Immature natural killer cell (primary cell): ENCODE measurements at regions not wholly inside any gene's neighbourhood (a gene's known extent, or its start where the extent isn't known, plus 50 kb on each side); places are given as distances from the start of the nearest gene placed in this dataset.

Experiments used
- DNase-seq, 3 donors: peaks; one replicate each; pipeline ENCODE4 v3.0.0; 2022; ENCODE audit warnings: mixed read lengths in 1 of 3
- H3K27ac Mint-ChIP-seq, 6 donors: one replicate each; pipeline ENCODE4 v1.8.0; 2020; ENCODE audit warnings: mixed read lengths in 6 of 6, mild to moderate bottlenecking in 5 of 6, inconsistent platforms in 4 of 6, moderate library complexity in 3 of 6
- H3K27me3 Mint-ChIP-seq, 3 donors: one replicate each; pipeline ENCODE4 v1.8.0; 2020 to 2021; ENCODE audit warnings: low read depth in 3 of 3, mild to moderate bottlenecking in 3 of 3, mixed read lengths in 3 of 3, moderate library complexity in 3 of 3, inconsistent platforms in 1 of 3
- H3K36me3 Mint-ChIP-seq, 3 donors: one replicate each; pipeline ENCODE4 v1.8.0; 2020; ENCODE audit warnings: mixed read lengths in 3 of 3, inconsistent platforms in 2 of 3, mild to moderate bottlenecking in 2 of 3
- H3K4me1 Mint-ChIP-seq, 2 donors: one replicate each; pipeline ENCODE4 v1.8.0; 2020; ENCODE audit warnings: inconsistent platforms in 2 of 2, mild to moderate bottlenecking in 2 of 2, mixed read lengths in 2 of 2, moderate library complexity in 1 of 2
- H3K4me3 Mint-ChIP-seq, 5 donors: one replicate each; pipeline ENCODE4 v1.8.0; 2020; ENCODE audit warnings: mild to moderate bottlenecking in 5 of 5, mixed read lengths in 5 of 5, inconsistent platforms in 3 of 5, moderate library complexity in 3 of 5
- H3K9me3 Mint-ChIP-seq, 6 donors: one replicate each; pipeline ENCODE4 v1.8.0; 2020; ENCODE audit warnings: mild to moderate bottlenecking in 6 of 6, mixed read lengths in 6 of 6, inconsistent platforms in 4 of 6, moderate library complexity in 3 of 6

GRCh38 chr3:30342318-30343060, 263.9 kb upstream of the TGFBR2 start:
- Mint-ChIP-seq H3K9me3 (no peaks in the 10 kb centered on the region), H3K4me3 (no peak overlapping the region), H3K36me3 (peaks cover 0 to 3% (median 0%) of the 10 kb centered on the region in 3 donors), H3K27me3 (peaks cover 0 to 6% (median 2%) of the 10 kb centered on the region in 3 donors), H3K4me1 (peaks cover 2 to 4% of the 10 kb centered on the region in 2 donors), H3K27ac (no peak overlapping the region)
- DNase-seq = no peak

DNA sequence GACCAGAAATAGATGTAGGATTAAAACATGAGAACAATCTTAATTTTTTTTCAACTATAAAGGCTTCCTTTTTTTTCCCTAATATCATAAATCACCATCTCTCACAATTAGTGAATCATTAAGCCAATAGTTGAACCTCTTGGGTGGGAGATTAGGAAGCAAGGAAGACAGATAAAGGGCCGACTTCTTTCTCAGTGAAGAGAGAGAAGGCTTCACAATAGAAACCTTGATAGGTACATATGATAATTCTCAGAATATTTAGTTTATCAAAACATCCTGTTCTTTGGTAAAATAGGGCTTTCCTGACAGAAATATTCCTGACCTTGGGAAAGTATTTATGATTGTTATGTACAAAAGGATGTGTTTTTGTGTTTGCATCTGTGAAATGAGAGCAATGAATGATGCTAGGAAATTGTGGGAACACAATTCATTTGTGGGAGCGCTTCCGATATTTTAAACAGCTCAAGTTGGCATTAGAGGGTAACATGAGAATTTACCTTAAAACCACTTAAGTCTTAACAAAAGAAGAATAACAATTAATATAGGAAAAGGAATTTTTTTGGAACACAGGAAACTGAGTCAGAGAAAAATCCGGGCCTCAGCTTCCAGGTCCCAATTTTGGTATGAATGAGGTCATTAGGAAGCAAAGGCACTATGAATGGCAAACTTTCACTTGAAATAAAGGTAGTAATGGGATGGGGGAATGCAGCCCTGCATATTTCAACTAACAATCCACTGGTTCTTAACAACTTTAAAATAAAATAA, 263.2 kb upstream of the TGFBR2 start:
- H3K36me3 Mint-ChIP-seq = peaks cover 0 to 4% (median 0%) of the 10 kb centered on the region in 3 donors
- no peak for DNase-seq
- no peaks in the 10 kb centered on the region for H3K9me3 Mint-ChIP-seq
- no peak overlapping the region for H3K4me3 Mint-ChIP-seq
- H3K27me3 Mint-ChIP-seq = peaks cover 0 to 4% (median 3%) of the 10 kb centered on the region in 3 donors
- no peak overlapping the region for H3K27ac Mint-ChIP-seq
- peaks cover 9 to 10% of the 10 kb centered on the region in 2 donors for H3K4me1 Mint-ChIP-seq

DNA sequence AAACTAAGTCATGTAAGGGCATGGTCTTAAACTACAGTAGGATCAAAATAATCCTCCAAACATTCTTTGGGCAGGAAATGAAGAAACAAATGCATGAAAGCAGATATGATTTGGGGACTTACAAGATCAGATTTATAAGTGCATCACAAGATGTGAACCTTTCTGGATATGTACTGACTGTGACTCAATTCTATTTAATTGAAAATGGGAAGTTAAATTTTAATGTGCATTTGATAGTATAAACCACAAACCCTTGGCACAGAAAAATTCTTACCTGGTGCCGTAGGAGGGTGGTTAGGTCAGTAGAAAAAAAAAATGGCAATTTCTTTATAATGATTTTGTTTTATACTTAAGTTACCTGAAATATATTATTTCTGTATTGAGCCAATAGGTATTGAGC, 262.5 kb upstream of the TGFBR2 start:
- Mint-ChIP-seq H3K27ac (no peak overlapping the region), H3K9me3 (no peaks in the 10 kb centered on the region), H3K4me1 (peaks cover 11 to 12% of the 10 kb centered on the region in 2 donors), H3K27me3 (peaks cover 0 to 5% (median 3%) of the 10 kb centered on the region in 3 donors), H3K4me3 (no peak overlapping the region), H3K36me3 (peaks cover 0 to 4% (median 0%) of the 10 kb centered on the region in 3 donors)
- no peak for DNase-seq

DNA sequence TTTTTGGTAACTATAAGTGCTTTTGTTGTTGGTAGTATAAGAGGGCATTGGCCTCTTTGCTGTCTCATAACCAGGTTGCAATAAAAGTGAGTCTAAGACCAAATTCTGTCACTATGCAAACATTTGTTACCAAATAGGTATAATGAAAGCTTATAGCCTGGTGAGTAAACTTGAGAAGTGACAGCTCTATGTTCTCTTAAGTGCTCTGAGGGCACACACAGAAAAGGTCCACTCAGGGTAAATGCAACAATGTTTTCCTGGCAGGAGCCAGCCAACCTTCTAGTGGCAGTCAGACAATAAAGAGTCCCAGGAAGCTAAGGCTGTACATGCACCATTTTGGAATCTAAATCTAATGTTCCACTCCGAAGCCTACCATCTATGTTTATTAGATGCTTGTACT, 262.1 kb upstream of the TGFBR2 start:
- peaks cover 0 to 5% (median 3%) of the 10 kb centered on the region in 3 donors for H3K27me3 Mint-ChIP-seq
- H3K4me1 Mint-ChIP-seq = peaks cover 11 to 12% of the 10 kb centered on the region in 2 donors
- H3K27ac Mint-ChIP-seq = no peak overlapping the region
- no peak for DNase-seq
- H3K36me3 Mint-ChIP-seq = peaks cover 0 to 4% (median 0%) of the 10 kb centered on the region in 3 donors
- H3K4me3 Mint-ChIP-seq = no peak overlapping the region
- no peaks in the 10 kb centered on the region for H3K9me3 Mint-ChIP-seq

DNA sequence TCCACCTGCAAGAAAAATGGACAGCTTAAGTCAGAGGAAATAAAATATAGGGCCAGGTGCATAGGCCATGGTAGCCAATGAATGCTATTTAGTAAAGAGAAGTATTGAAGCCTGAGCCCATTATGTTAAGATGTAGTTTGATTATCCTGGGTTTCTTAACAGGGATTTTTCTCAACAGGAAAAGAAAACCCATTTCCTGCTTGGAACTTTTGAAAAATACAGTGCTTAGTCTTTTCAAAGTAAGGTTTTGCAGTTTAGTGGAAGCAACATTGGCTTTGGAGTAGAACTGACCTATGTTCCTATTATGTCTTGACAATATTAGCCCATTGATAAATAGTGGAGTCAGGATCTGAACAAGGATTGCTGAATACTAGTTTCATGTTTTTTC, 259.5 kb upstream of the TGFBR2 start:
- DNase-seq = no peak
- Mint-ChIP-seq H3K36me3 (peaks cover 0 to 6% (median 0%) of the 10 kb centered on the region in 3 donors), H3K4me1 (peaks cover 14 to 15% of the 10 kb centered on the region in 2 donors), H3K27me3 (peaks cover 2 to 5% (median 3%) of the 10 kb centered on the region in 3 donors), H3K9me3 (no peaks in the 10 kb centered on the region), H3K4me3 (no peak overlapping the region), H3K27ac (no peak overlapping the region)

GRCh38 chr3:30347679-30348216, 258.7 kb upstream of the TGFBR2 start:
- Mint-ChIP-seq H3K36me3 (peaks cover 0 to 8% (median 0%) of the 10 kb centered on the region in 3 donors), H3K4me1 (peaks cover 19 to 22% of the 10 kb centered on the region in 2 donors), H3K27me3 (peaks cover 2 to 7% (median 3%) of the 10 kb centered on the region in 3 donors), H3K9me3 (no peaks in the 10 kb centered on the region), H3K4me3 (no peak overlapping the region), H3K27ac (no peak overlapping the region)
- DNase-seq = no peak

- DNase-seq = no peak
- no peak overlapping the region for H3K4me3 Mint-ChIP-seq
- peaks cover 33 to 40% of the 10 kb centered on the region in 2 donors for H3K4me1 Mint-ChIP-seq
- H3K36me3 Mint-ChIP-seq = peaks cover 0 to 8% (median 0%) of the 10 kb centered on the region in 3 donors
- H3K27me3 Mint-ChIP-seq = peaks cover 4 to 9% (median 5%) of the 10 kb centered on the region in 3 donors
- H3K27ac Mint-ChIP-seq = no peak overlapping the region
- H3K9me3 Mint-ChIP-seq = no peaks in the 10 kb centered on the region
Measured at GRCh38 chr3:30349507-30349906, 256.9 kb upstream of the TGFBR2 start.

DNA sequence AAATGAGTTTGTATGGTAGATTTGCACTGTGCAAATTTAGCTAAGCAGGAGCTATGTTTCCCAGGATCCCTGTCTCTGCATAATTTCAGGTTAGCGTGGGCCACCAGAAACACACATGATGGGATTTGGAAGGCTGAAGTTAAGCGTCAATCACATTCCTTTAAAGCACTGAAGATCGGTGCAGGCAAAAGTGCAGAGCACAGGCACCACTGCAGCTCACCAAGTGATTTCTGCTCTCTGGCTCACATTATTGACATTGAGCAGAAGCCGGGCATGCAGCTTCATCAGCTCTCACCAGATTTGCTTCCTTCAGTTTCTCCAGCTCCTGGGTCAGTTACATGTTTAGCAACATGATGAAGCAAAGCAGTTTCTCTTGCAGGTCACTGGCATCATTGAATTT, 256.4 kb upstream of the TGFBR2 start:
- Mint-ChIP-seq H3K36me3 (peaks cover 0 to 8% (median 0%) of the 10 kb centered on the region in 3 donors), H3K27me3 (peaks cover 4 to 9% (median 5%) of the 10 kb centered on the region in 3 donors), H3K9me3 (no peaks in the 10 kb centered on the region), H3K27ac (no peak overlapping the region), H3K4me3 (no peak overlapping the region), H3K4me1 (peaks cover 38 to 45% of the 10 kb centered on the region in 2 donors)
- DNase-seq = no peak

DNA sequence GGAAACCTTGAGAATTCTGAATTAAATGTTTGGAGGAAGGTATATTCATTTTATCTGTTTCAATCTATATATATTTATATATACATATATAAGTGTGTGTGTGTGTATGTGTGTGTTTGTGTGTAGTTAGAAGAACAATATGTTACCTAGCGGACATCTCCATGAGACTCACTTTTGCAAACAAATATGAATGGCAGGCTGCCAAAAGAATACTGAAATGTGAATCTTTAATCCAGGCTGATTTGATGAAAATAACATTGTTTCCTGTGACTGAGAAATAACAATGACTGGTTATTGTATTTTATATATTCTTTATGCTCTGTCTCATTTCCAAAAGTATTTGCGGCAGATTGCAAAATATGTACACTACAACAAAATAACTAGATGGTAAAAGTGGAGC, 255.5 kb upstream of the TGFBR2 start:
- H3K27me3 Mint-ChIP-seq = peaks cover 4 to 9% (median 5%) of the 10 kb centered on the region in 3 donors
- no peak for DNase-seq
- H3K4me3 Mint-ChIP-seq = no peak overlapping the region
- H3K27ac Mint-ChIP-seq = no peak overlapping the region
- H3K9me3 Mint-ChIP-seq = no peaks in the 10 kb centered on the region
- peaks cover 0 to 8% (median 0%) of the 10 kb centered on the region in 3 donors for H3K36me3 Mint-ChIP-seq
- H3K4me1 Mint-ChIP-seq = peaks cover 47 to 54% of the 10 kb centered on the region in 2 donors

- Mint-ChIP-seq H3K9me3 (no peaks in the 10 kb centered on the region), H3K4me3 (peak overlapping the region in 3 of 5 donors; percentile 26 to 50 (median 50)), H3K27ac (no peak overlapping the region), H3K27me3 (peaks cover 2 to 9% (median 8%) of the 10 kb centered on the region in 3 donors), H3K4me1 (peaks cover 44 to 49% of the 10 kb centered on the region in 2 donors), H3K36me3 (peaks cover 0 to 5% (median 0%) of the 10 kb centered on the region in 3 donors)
- DNase-seq = no peak
Measured at GRCh38 chr3:30352410-30353318, 253.7 kb upstream of the TGFBR2 start.

- Mint-ChIP-seq H3K36me3 (peaks cover 0 to 5% (median 0%) of the 10 kb centered on the region in 3 donors), H3K4me1 (peaks cover 37 to 42% of the 10 kb centered on the region in 2 donors), H3K9me3 (no peaks in the 10 kb centered on the region), H3K27me3 (peaks cover 2 to 10% (median 9%) of the 10 kb centered on the region in 3 donors), H3K4me3 (peak overlapping the region; percentile 42 to 73 (median 63)), H3K27ac (peak overlapping the region in 5 of 6 donors; percentile 28 to 64 (median 34))
- DNase-seq = peak; percentile 71 to 77 (median 76)
Measured at GRCh38 chr3:30353711-30354467, 252.5 kb upstream of the TGFBR2 start.

DNA sequence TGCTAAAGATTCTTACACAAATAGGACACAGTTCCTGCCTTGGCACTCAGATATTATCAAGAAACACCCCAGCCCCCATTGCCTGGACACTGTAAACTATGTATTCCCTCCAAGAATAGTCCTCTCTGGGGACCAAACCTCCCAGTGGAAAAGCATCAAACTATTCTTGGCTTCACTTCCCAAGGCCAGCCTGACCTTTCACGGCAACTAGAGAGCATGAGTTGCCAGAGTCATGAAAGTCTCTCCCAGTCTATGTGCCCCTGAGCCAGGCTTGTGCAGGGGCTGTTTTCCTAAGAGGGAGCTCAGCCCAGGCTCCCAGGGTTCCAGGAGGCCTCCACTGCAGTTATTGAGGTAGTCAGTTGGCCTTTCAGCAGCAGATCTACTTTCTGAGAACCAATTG, 251.9 kb upstream of the TGFBR2 start:
- Mint-ChIP-seq H3K4me3 (peak overlapping the region; percentile 42 to 73 (median 63)), H3K27me3 (peaks cover 2 to 11% (median 10%) of the 10 kb centered on the region in 3 donors), H3K36me3 (peaks cover 0 to 5% (median 0%) of the 10 kb centered on the region in 3 donors), H3K27ac (peak overlapping the region in 5 of 6 donors; percentile 28 to 64 (median 34)), H3K9me3 (no peaks in the 10 kb centered on the region), H3K4me1 (peaks cover 37 to 42% of the 10 kb centered on the region in 2 donors)
- DNase-seq = no peak
